Tibial nerve (tissue), 4 donors: ENCODE measurements at regions not wholly inside any gene's neighbourhood (a gene's known extent, or its start where the extent isn't known, plus 50 kb on each side); places are given as distances from the start of the nearest gene placed in this dataset.

Source experiments
- DNase-seq, 2 donors: peaks; one replicate each; pipeline ENCODE4 v3.0.0-alpha.2; 2019; ENCODE audit warnings: low spot score in 2 of 2
- H3K27ac ChIP-seq, 4 donors: fragments of 200-600 bp; sonication (generic) in 3 of 4; one replicate each; pipeline ENCODE4 v1.5.1; 2017 to 2019; ENCODE audit warnings: mild to moderate bottlenecking in 1 of 4
- H3K27me3 ChIP-seq, 2 donors: fragments of 200-600 bp; sonication (generic) in 1 of 2; one replicate each; pipeline versions ENCODE4 v1.5.1 to v1.6.0; 2017 to 2019
- H3K36me3 ChIP-seq, 3 donors: fragments of 200-600 bp; sonication (generic); one replicate each; pipeline ENCODE4 v1.5.1; 2018 to 2019
- H3K4me1 ChIP-seq, 4 donors: fragments of 200-600 bp; sonication (generic) in 3 of 4; one replicate each; pipeline ENCODE4 v1.5.1; 2017 to 2019
- H3K4me3 ChIP-seq, 4 donors: fragments of 200-600 bp; sonication (generic) in 3 of 4; one replicate each; pipeline ENCODE4 v1.5.1; 2017 to 2019; ENCODE audit warnings: mild to moderate bottlenecking in 1 of 4, moderate library complexity in 1 of 4
- H3K9me3 ChIP-seq, 4 donors: fragments of 200-600 bp; sonication (generic) in 3 of 4; one replicate each; pipeline ENCODE4 v1.5.1; 2017 to 2019
- EP300 ChIP-seq, 2 donors: sonication (generic); formaldehyde crosslinking; IDR thresholded peaks; one replicate each; pipeline ENCODE4 v1.6.1; 2017; ENCODE audit warnings: antibody characterized with exemption in 2 of 2, mild to moderate bottlenecking in 1 of 2
- POLR2A ChIP-seq, 2 donors: fragments of 450-650 bp; IDR thresholded peaks; one replicate each; pipeline ENCODE4 v1.6.1; 2017; ENCODE audit warnings: antibody characterized with exemption in 2 of 2, mild to moderate bottlenecking in 2 of 2, moderate library complexity in 2 of 2
- WGBS, 2 donors: methylation state at CpG; one replicate each; pipeline ENCODE4 v1.1.5; 2018; 5-methylcytosine and 5-hydroxymethylcytosine counted together
- TF ChIP-seq, protein P1 (sequence below), 5 experiments: fragments of 200-600 bp in 3 of 5; fragments of 450-650 bp in 2 of 5; sonication (generic) in 3 of 5; IDR thresholded peaks; one replicate each; pipeline ENCODE4 v1.5.1; 2016 to 2019; ENCODE audit warnings: antibody characterized with exemption in 5 of 5, mild to moderate bottlenecking in 3 of 5, moderate library complexity in 2 of 5

DNA sequence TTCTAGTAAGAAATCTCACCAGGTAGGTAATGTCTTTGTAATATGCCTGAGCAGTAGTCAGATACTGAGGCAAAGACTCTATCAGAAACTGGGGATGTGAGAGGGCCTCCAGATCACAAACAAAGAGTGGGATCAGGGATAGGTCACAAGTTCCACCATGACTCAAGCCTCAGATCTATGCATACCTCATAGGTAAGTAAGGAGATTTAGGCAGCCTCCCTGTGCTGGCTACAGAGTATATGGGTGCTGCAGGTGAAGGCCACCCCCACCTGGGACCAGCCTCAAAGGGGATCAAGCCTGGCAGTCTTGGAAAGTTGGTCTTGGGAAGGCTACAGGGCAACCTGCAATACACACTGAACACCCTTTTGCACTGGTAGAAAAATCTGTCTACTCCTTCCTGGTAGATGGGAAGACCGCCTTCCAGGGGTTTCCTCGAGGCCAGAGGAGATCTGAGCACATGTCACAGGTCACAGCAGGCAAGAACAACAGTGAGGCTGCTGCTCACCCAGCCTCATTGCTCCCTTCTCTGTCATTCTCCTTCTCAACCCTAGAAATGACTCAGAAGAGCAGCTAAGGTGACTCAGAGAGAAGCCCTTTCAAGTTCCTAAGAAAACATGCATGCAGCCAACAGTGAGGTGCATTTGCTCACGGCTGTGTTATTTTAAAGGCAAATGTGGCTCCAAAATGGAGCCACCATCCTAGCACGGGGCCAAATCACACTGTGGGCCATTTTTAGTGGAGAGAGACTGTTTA lies 143.4 kb upstream of the CDKN3 start:
- TF ChIP-seq POLR2A (IDR thresholded peaks at IDR 0.05) (no peak), EP300 (IDR thresholded peaks at IDR 0.05) (no peak)
- TF ChIP-seq, protein P1, sequence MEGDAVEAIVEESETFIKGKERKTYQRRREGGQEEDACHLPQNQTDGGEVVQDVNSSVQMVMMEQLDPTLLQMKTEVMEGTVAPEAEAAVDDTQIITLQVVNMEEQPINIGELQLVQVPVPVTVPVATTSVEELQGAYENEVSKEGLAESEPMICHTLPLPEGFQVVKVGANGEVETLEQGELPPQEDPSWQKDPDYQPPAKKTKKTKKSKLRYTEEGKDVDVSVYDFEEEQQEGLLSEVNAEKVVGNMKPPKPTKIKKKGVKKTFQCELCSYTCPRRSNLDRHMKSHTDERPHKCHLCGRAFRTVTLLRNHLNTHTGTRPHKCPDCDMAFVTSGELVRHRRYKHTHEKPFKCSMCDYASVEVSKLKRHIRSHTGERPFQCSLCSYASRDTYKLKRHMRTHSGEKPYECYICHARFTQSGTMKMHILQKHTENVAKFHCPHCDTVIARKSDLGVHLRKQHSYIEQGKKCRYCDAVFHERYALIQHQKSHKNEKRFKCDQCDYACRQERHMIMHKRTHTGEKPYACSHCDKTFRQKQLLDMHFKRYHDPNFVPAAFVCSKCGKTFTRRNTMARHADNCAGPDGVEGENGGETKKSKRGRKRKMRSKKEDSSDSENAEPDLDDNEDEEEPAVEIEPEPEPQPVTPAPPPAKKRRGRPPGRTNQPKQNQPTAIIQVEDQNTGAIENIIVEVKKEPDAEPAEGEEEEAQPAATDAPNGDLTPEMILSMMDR (IDR thresholded peaks at IDR 0.05), result no peak
- H3K36me3 ChIP-seq, result no peaks in the 10 kb centered on the region
- H3K4me3 ChIP-seq, result no peak overlapping the region
- no peaks in the 10 kb centered on the region for H3K9me3 ChIP-seq
- H3K27me3 ChIP-seq, result no peaks in the 10 kb centered on the region
- DNase-seq, result no peak
- peaks cover 0 to 18% (median 4%) of the 10 kb centered on the region in 4 donors for H3K4me1 ChIP-seq
- 71 to 83% methylated on average over 4 of the region's 4 CpGs for WGBS, 2 donors
- H3K27ac ChIP-seq, result no peak overlapping the region

DNA sequence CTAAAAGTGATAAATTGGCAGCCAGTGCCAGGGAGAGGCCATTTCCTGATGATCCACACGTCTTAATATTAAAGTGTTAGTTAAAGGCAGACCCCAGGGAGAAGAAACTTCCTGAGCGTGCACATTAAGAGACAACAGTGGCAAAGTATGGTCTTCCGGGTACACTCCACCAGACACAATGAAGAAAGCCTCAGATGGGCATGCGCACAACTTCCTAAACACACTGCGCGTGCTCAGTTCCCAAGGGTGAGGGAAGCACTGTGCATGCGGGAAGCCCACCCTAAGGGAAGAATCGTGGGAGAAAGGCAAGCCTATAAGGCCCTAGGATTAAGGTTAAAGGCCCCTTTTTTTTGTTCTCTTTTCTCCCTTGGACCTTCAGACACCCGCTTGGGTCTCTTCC lies 140.7 kb upstream of the CDKN3 start:
- WGBS, 2 donors, result 71 to 76% methylated on average over 9 of the region's 9 CpGs
- Histone ChIP-seq H3K36me3 (no peaks in the 10 kb centered on the region), H3K4me1 (peaks cover 0 to 18% (median 4%) of the 10 kb centered on the region in 4 donors), H3K27ac (no peak overlapping the region), H3K4me3 (no peak overlapping the region), H3K27me3 (no peaks in the 10 kb centered on the region), H3K9me3 (no peaks in the 10 kb centered on the region)
- TF ChIP-seq POLR2A (IDR thresholded peaks at IDR 0.05) (no peak), EP300 (IDR thresholded peaks at IDR 0.05) (no peak)
- TF ChIP-seq, protein P1 (IDR thresholded peaks at IDR 0.05), result no peak
- DNase-seq, result no peak

DNA sequence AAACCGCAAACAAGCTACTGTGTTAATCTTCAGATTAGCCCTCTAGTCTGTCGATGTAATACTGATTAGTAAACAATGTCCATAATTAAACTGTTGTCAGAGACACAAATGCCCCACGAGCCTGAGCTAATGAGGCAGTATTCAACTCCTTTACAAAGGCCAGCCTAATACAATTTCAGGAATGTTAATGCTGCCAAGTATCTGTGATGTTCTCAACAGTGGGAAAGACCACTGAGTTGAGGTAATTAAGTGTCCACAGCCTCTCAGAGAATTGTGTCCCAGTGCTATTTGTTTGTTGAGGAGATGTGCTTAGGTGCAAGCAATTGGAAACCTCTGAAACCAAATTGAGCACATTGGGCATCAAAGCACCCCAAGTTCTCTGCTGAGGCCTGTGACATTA lies 139.4 kb upstream of the CDKN3 start:
- no peaks in the 10 kb centered on the region for H3K9me3 ChIP-seq
- no peak for DNase-seq
- no peaks in the 10 kb centered on the region for H3K36me3 ChIP-seq
- no peak overlapping the region for H3K27ac ChIP-seq
- TF ChIP-seq POLR2A (IDR thresholded peaks at IDR 0.05), result no peak
- H3K27me3 ChIP-seq, result no peaks in the 10 kb centered on the region
- H3K4me3 ChIP-seq, result no peak overlapping the region
- H3K4me1 ChIP-seq, result peaks cover 0 to 11% (median 4%) of the 10 kb centered on the region in 4 donors
- WGBS, 2 donors, result 34 to 35% methylated on average over 3 of the region's 3 CpGs

DNA sequence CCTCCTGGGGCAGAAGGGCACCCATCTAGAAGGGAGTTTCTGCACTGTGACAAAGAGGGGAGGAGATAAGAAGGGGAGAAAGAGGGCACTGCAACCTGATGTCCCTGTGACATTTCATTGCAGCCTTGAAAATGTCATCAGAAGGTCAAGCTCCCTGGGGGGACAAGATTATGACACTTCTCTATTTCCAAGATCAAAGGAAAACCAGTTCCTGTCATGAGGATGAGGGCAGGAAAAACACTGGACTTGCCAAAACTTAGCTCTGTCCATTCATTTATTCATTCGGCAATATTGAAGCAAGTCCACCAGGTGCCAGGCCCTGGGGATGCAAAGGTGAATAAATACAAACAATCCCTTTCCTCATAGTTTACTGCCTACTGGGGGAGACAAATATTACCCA lies 138.4 kb upstream of the CDKN3 start:
- WGBS, 2 donors, result 63 to 67% methylated on average over 1 of the region's 1 CpG
- H3K36me3 ChIP-seq, result no peaks in the 10 kb centered on the region
- DNase-seq, result no peak
- no peak overlapping the region for H3K27ac ChIP-seq
- H3K27me3 ChIP-seq, result no peaks in the 10 kb centered on the region
- H3K4me3 ChIP-seq, result no peak overlapping the region
- no peaks in the 10 kb centered on the region for H3K9me3 ChIP-seq
- peaks cover 0 to 8% (median 4%) of the 10 kb centered on the region in 4 donors for H3K4me1 ChIP-seq
- TF ChIP-seq EP300 (IDR thresholded peaks at IDR 0.05) (no peak), POLR2A (IDR thresholded peaks at IDR 0.05) (no peak)
- TF ChIP-seq, protein P1 (IDR thresholded peaks at IDR 0.05), result no peak

DNA sequence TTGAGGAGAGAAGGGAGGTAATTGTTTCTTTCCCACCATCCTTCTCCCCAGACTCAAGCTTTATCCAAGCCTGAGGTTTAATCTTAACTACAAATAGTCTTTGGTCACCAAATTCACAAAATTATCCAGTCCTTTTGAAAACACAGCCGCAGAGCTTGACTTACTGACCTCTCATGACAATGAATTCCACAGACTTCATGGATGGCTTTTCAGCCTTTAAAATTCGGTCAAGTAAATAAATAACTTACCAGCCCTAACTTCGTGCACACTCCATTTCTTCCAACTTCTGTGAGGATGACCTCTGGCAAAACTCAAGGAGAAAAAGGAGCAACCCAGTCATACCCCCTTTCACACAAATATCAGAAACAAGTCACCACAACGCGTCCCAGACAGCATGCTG lies 137.0 kb upstream of the CDKN3 start:
- Histone ChIP-seq H3K4me1 (peaks cover 0 to 8% (median 4%) of the 10 kb centered on the region in 4 donors), H3K27me3 (no peaks in the 10 kb centered on the region), H3K4me3 (no peak overlapping the region), H3K9me3 (no peaks in the 10 kb centered on the region), H3K27ac (no peak overlapping the region), H3K36me3 (no peaks in the 10 kb centered on the region)
- WGBS, 2 donors, result 32 to 34% methylated on average over 5 of the region's 5 CpGs
- TF ChIP-seq EP300 (IDR thresholded peaks at IDR 0.05) (no peak), POLR2A (IDR thresholded peaks at IDR 0.05) (no peak)
- TF ChIP-seq, protein P1 (IDR thresholded peaks at IDR 0.05), result no peak
- no peak for DNase-seq
